ENCODE measurements at regions not wholly inside any gene's neighbourhood (a gene's known extent, or its start where the extent isn't known, plus 50 kb on each side); places are given as distances from the start of the nearest gene placed in this dataset.

GRCh38 chr22:49064836-49065235 lies 762.8 kb downstream of the BRD1 start:
- POLR2A ChIA-PET (ENCODE audit: unreplicated experiment), result no interaction called here
- Histone ChIP-seq H3F3A (ENCODE audit: low read length, unreplicated experiment) (no peaks in the 10 kb centered on the region), H3K9me3 (ENCODE audit: low read length) (no peaks in the 10 kb centered on the region), H3K4me2 (ENCODE audit: low read length) (no peak overlapping the region), H3K27ac (ENCODE audit: low read length) (no peak overlapping the region), H2AFZ (ENCODE audit: low read length) (no peak overlapping the region), H3K36me3 (ENCODE audit: low read depth, low read length) (no peaks in the 10 kb centered on the region), H3K9ac (ENCODE audit: low read length) (no peak overlapping the region), H3K27me3 (ENCODE audit: low read length) (no peaks in the 10 kb centered on the region), H3K79me2 (ENCODE audit: low read length) (no peaks in the 10 kb centered on the region), H3K4me1 (ENCODE audit: insufficient read depth, low read length) (no peaks in the 10 kb centered on the region), H3K4me3 (ENCODE audit: low read length) (no peak overlapping the region), H3K9me2 (replicated peaks; ENCODE audit: low read length) (no peaks in the 10 kb centered on the region), H4K20me1 (ENCODE audit: low read length) (no peaks in the 10 kb centered on the region)
- no peak for DNase-seq
- ATAC-seq, result no peak
- intact Hi-C loops (cut with micrococcal nuclease), result no loop called here
- BruUV-seq (replicated peaks), result no TSS peak
- CTCF ChIA-PET, result no interaction called here
- TF ChIP-seq EZH2 (IDR thresholded peaks at IDR 0.05; ENCODE audit: low read length, unreplicated experiment), result no peak
- no peak for TF ChIP-seq CTCF (conservative IDR thresholded peaks at IDR 0.05; ENCODE audit: low read depth, low read length)
- TF ChIP-seq EZH2phosphoT487 (IDR thresholded peaks at IDR 0.05; ENCODE audit: borderline replicate concordance, low read length), result no peak

GRCh38 chr22:49063545-49063890 lies 764.2 kb downstream of the BRD1 start:
- no peak overlapping the region for H3K4me3 ChIP-seq (ENCODE audit: low read length)
- POLR2A ChIA-PET (ENCODE audit: unreplicated experiment), result no interaction called here
- H3K27ac ChIP-seq (ENCODE audit: low read length), result no peak overlapping the region
- no peak overlapping the region for H3K9ac ChIP-seq (ENCODE audit: low read length)
- no peaks in the 10 kb centered on the region for H4K20me1 ChIP-seq (ENCODE audit: low read length)
- H3K4me2 ChIP-seq (ENCODE audit: low read length), result no peak overlapping the region
- no peaks in the 10 kb centered on the region for H3F3A ChIP-seq (ENCODE audit: low read length, unreplicated experiment)
- no peaks in the 10 kb centered on the region for H3K4me1 ChIP-seq (ENCODE audit: insufficient read depth, low read length)
- ATAC-seq, result no peak
- H3K27me3 ChIP-seq (ENCODE audit: low read length), result no peaks in the 10 kb centered on the region
- no TSS peak for BruUV-seq (replicated peaks)
- H2AFZ ChIP-seq (ENCODE audit: low read length), result no peak overlapping the region
- H3K79me2 ChIP-seq (ENCODE audit: low read length), result no peaks in the 10 kb centered on the region
- no peak for DNase-seq
- H3K9me3 ChIP-seq (ENCODE audit: low read length), result no peaks in the 10 kb centered on the region
- TF ChIP-seq EZH2phosphoT487 (IDR thresholded peaks at IDR 0.05; ENCODE audit: borderline replicate concordance, low read length) (no peak), CTCF (conservative IDR thresholded peaks at IDR 0.05; ENCODE audit: low read depth, low read length) (no peak), EZH2 (IDR thresholded peaks at IDR 0.05; ENCODE audit: low read length, unreplicated experiment) (no peak)
- no peaks in the 10 kb centered on the region for H3K36me3 ChIP-seq (ENCODE audit: low read depth, low read length)
- intact Hi-C loops (cut with micrococcal nuclease), result no loop called here
- CTCF ChIA-PET, result no interaction called here
- H3K9me2 ChIP-seq (replicated peaks; ENCODE audit: low read length), result no peaks in the 10 kb centered on the region

GRCh38 chr22:49062802-49063544 lies 764.7 kb downstream of the BRD1 start:
- Histone ChIP-seq H3K27me3 (ENCODE audit: low read length) (no peaks in the 10 kb centered on the region), H4K20me1 (ENCODE audit: low read length) (no peaks in the 10 kb centered on the region), H3K4me3 (ENCODE audit: low read length) (no peak overlapping the region), H3F3A (ENCODE audit: low read length, unreplicated experiment) (no peaks in the 10 kb centered on the region), H3K4me2 (ENCODE audit: low read length) (no peak overlapping the region), H2AFZ (ENCODE audit: low read length) (no peak overlapping the region), H3K27ac (ENCODE audit: low read length) (no peak overlapping the region), H3K9ac (ENCODE audit: low read length) (no peak overlapping the region), H3K79me2 (ENCODE audit: low read length) (no peaks in the 10 kb centered on the region), H3K4me1 (ENCODE audit: insufficient read depth, low read length) (no peaks in the 10 kb centered on the region), H3K9me2 (replicated peaks; ENCODE audit: low read length) (no peaks in the 10 kb centered on the region), H3K9me3 (ENCODE audit: low read length) (no peaks in the 10 kb centered on the region), H3K36me3 (ENCODE audit: low read depth, low read length) (no peaks in the 10 kb centered on the region)
- CTCF ChIA-PET, result no interaction called here
- intact Hi-C loops (cut with micrococcal nuclease), result no loop called here
- DNase-seq, result no peak
- ATAC-seq, result no peak
- TF ChIP-seq EZH2phosphoT487 (IDR thresholded peaks at IDR 0.05; ENCODE audit: borderline replicate concordance, low read length) (no peak), CTCF (conservative IDR thresholded peaks at IDR 0.05; ENCODE audit: low read depth, low read length) (no peak), EZH2 (IDR thresholded peaks at IDR 0.05; ENCODE audit: low read length, unreplicated experiment) (no peak)
- POLR2A ChIA-PET (ENCODE audit: unreplicated experiment), result no interaction called here
- BruUV-seq (replicated peaks), result no TSS peak

Measured in PC-3 (cell line).